HL-60 (cell line): ENCODE measurements at regions not wholly inside any gene's neighbourhood (a gene's known extent, or its start where the extent isn't known, plus 50 kb on each side); places are given as distances from the start of the nearest gene placed in this dataset.

ENCODE experiments used
- DNase-seq, 2 experiments: peaks; one replicate each; pipeline ENCODE4 v3.0.0-alpha.2; 2010 to 2020; ENCODE audit warnings: low read depth in 1 of 2, low spot score in 1 of 2
- H3K27ac ChIP-seq: fragments of 250-450 bp; sonication (Bioruptor Pico); replicated peaks from 2 replicates; pipeline ENCODE4 v1.5.1; 2020; ENCODE audit warnings: mild to moderate bottlenecking, moderate library complexity
- H3K27me3 ChIP-seq: fragments of 250-450 bp; sonication (Bioruptor Pico); 2 replicates; pipeline ENCODE4 v1.5.1; 2021; ENCODE audit warnings: mild to moderate bottlenecking, moderate library complexity; ENCODE audit not compliant: insufficient read depth, poor library complexity, severe bottlenecking
- H3K4me3 ChIP-seq: replicated peaks from 2 replicates; pipeline ENCODE4 v1.5.1; 2011; ENCODE audit warnings: mild to moderate bottlenecking, control low read depth, low read length; ENCODE audit not compliant: insufficient read depth
- GABPA ChIP-seq: IDR thresholded peaks from 2 replicates; pipeline ENCODE4 v1.6.1; 2012; ENCODE audit warnings: low read depth
- POLR2AphosphoS5 ChIP-seq: IDR thresholded peaks from 2 replicates; pipeline ENCODE4 v1.6.1; 2012; ENCODE audit warnings: low read depth
- SPI1 ChIP-seq: IDR thresholded peaks from 2 replicates; pipeline ENCODE4 v1.6.1; 2012; ENCODE audit warnings: low read depth, mild to moderate bottlenecking, borderline replicate concordance
- TF ChIP-seq, protein P1 (sequence below): IDR thresholded peaks from one replicate; pipeline ENCODE4 v1.5.1; 2011; ENCODE audit warnings: low read length, control low read depth, inconsistent platforms; ENCODE audit not compliant: insufficient read depth
- TF ChIP-seq, protein P2 (sequence below): IDR thresholded peaks from 2 replicates; pipeline ENCODE4 v1.6.1; 2012; ENCODE audit warnings: low read depth; ENCODE audit not compliant: insufficient replicate concordance

- Histone ChIP-seq H3K27me3 (peaks cover 10% of the 10 kb centered on the region), H3K4me3 (no peak overlapping the region), H3K27ac (no peak overlapping the region)
- no peak for DNase-seq
- TF ChIP-seq, protein P1, sequence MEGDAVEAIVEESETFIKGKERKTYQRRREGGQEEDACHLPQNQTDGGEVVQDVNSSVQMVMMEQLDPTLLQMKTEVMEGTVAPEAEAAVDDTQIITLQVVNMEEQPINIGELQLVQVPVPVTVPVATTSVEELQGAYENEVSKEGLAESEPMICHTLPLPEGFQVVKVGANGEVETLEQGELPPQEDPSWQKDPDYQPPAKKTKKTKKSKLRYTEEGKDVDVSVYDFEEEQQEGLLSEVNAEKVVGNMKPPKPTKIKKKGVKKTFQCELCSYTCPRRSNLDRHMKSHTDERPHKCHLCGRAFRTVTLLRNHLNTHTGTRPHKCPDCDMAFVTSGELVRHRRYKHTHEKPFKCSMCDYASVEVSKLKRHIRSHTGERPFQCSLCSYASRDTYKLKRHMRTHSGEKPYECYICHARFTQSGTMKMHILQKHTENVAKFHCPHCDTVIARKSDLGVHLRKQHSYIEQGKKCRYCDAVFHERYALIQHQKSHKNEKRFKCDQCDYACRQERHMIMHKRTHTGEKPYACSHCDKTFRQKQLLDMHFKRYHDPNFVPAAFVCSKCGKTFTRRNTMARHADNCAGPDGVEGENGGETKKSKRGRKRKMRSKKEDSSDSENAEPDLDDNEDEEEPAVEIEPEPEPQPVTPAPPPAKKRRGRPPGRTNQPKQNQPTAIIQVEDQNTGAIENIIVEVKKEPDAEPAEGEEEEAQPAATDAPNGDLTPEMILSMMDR: no peak
- TF ChIP-seq POLR2AphosphoS5: no peak
- TF ChIP-seq, protein P2, sequence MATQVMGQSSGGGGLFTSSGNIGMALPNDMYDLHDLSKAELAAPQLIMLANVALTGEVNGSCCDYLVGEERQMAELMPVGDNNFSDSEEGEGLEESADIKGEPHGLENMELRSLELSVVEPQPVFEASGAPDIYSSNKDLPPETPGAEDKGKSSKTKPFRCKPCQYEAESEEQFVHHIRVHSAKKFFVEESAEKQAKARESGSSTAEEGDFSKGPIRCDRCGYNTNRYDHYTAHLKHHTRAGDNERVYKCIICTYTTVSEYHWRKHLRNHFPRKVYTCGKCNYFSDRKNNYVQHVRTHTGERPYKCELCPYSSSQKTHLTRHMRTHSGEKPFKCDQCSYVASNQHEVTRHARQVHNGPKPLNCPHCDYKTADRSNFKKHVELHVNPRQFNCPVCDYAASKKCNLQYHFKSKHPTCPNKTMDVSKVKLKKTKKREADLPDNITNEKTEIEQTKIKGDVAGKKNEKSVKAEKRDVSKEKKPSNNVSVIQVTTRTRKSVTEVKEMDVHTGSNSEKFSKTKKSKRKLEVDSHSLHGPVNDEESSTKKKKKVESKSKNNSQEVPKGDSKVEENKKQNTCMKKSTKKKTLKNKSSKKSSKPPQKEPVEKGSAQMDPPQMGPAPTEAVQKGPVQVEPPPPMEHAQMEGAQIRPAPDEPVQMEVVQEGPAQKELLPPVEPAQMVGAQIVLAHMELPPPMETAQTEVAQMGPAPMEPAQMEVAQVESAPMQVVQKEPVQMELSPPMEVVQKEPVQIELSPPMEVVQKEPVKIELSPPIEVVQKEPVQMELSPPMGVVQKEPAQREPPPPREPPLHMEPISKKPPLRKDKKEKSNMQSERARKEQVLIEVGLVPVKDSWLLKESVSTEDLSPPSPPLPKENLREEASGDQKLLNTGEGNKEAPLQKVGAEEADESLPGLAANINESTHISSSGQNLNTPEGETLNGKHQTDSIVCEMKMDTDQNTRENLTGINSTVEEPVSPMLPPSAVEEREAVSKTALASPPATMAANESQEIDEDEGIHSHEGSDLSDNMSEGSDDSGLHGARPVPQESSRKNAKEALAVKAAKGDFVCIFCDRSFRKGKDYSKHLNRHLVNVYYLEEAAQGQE: no peak
Observed at GRCh38 chr14:54312166-54312801, 84.5 kb upstream of the CDKN3 start.

DNA sequence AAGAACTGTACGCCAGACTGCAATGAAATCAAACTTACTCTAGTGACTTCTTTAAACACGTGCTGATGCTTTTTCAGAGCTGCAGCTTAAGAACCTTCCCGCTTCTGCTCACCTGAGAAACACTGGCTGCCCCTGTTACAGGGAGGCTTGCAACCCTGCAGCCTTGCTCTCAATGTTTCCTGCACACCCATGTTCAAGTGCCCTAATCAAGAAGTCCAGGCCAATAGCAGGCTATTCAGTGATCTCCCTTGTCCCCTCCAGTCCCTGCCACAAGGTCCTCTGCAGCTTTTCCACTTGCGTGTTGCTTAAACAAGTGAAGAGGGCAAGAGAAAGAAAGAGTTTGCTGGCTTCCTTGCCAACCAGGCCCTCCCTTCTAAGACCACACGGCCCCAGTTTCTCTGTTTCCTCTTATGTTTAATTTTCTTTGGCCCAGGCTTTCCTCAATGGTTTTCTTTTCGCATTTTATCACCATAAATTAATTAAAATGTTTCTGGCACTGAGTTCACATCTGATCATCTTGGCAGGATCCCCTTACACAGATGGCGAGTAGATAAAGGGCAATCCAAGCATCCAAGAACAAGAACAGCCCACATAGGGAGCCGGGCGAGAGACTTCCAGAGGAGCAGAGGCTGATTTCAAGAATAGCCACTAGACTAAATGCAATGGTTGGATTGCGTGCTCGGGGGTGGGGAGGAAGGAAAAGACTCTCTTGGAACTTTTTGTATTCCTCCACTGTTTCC, 82.3 kb upstream of the CDKN3 start:
- no peak for DNase-seq
- H3K27ac ChIP-seq: no peak overlapping the region
- H3K27me3 ChIP-seq: peaks cover 9% of the 10 kb centered on the region
- no peak for TF ChIP-seq SPI1
- H3K4me3 ChIP-seq: no peak overlapping the region

DNA sequence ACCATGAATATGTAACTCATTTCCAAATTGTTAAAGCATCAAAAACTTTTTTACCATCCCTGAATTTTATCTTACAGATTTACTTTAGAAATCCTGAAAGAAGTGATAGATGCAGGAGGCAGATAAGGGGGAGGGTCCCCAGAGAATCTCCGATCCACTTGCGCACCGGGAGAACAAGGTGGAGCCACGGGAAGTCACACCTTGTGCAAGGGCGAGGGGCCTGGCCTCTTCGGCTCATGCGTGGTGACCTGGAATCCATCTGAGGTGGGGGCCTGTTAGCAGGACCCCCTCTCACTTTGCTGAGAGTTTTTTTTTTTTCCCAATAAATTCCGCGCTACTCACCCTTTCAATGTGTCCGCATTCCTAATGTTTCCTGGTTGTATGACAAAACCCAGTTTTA, 80.2 kb upstream of the CDKN3 start:
- no peak overlapping the region for H3K27ac ChIP-seq
- no peak for DNase-seq

More for the DNA sequence above, 80.2 kb upstream of the CDKN3 start:
- Histone ChIP-seq H3K27me3 (peaks cover 9% of the 10 kb centered on the region), H3K4me3 (no peak overlapping the region)
- TF ChIP-seq SPI1 (no peak), GABPA (no peak), POLR2AphosphoS5 (no peak)
- TF ChIP-seq, protein P1: no peak
- TF ChIP-seq, protein P2: no peak
